ENCODE measurements at regions not wholly inside any gene's neighbourhood (a gene's known extent, or its start where the extent isn't known, plus 50 kb on each side); places are given as distances from the start of the nearest gene placed in this dataset.

DNA sequence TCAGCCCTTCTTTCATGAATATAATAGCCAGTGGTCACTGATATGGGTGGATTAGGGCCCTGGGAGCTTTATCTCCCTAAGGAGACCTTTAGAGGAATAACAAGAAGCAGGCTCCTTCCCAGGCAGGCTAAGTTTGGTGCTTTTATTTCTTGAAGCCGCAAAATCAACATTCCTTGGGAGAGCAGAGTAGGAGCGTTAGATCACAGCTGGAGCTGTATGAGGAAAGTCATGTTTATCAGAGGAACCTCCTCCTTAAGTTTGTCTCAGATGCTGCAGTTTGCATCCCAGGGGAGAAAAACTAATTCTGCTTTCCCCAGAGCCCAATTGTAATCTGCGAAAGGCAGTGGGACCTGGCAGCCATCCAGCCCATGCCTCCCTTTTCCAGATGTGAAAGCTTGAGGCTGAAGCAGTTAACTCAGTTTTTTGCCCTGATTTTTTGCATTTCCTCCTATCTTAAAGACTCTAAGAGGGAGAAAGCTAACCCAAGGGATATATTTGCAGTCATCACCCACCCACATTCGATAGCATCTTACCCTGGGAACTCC is 186.0 kb upstream of the FRMPD4 start:
- TF ChIP-seq SRF (IDR thresholded peaks at IDR 0.05; ENCODE audit: low read depth, low read length), result no peak
- TF ChIP-seq TBX3 (IDR thresholded peaks at IDR 0.05; ENCODE audit: borderline replicate concordance), result no peak
- TF ChIP-seq POLR2A (IDR thresholded peaks at IDR 0.05; ENCODE audit: insufficient read depth in 1 of 2, low read depth in 2 of 2, low read length in 2 of 2), result no peak
- TF ChIP-seq PCBP2 (optimal IDR thresholded peaks at IDR 0.05; ENCODE audit: low read depth, low read length, poor library complexity, severe bottlenecking), result no peak
- no peak for TF ChIP-seq KLF16 (CRISPR knock-in tag; IDR thresholded peaks at IDR 0.05)
- no peak for TF ChIP-seq FOXM1 (CRISPR knock-in tag; IDR thresholded peaks at IDR 0.05)
- no peak for TF ChIP-seq ZNF879 (CRISPR knock-in tag; IDR thresholded peaks at IDR 0.05)
- no peak for TF ChIP-seq GTF2F1 (IDR thresholded peaks at IDR 0.05; ENCODE audit: low read length)
- no peak for TF ChIP-seq EZH2 (conservative IDR thresholded peaks at IDR 0.05; ENCODE audit: low read depth, low read length)
- no peak for TF ChIP-seq TAF1 (CRISPR knock-in tag; IDR thresholded peaks at IDR 0.05)

All from HepG2 (cell line).